H1 (cell line): ENCODE measurements at regions not wholly inside any gene's neighbourhood (a gene's known extent, or its start where the extent isn't known, plus 50 kb on each side); places are given as distances from the start of the nearest gene placed in this dataset.

ENCODE experiments used
- CTCF ChIP-seq, 3 experiments: IDR thresholded peaks; 1 replicate in 2 of 3; 2 replicates in 1 of 3; pipeline versions ENCODE4 v1.5.1 to v1.6.1; 2011; ENCODE audit warnings: low read length in 3 of 3, mild to moderate bottlenecking in 3 of 3, inconsistent platforms in 2 of 3, low read depth in 1 of 3, moderate library complexity in 1 of 3; ENCODE audit not compliant: insufficient read depth in 1 of 3; ENCODE audit errors: control extremely low read depth in 1 of 3
- FOSL1 ChIP-seq: IDR thresholded peaks from 2 replicates; pipeline ENCODE4 v1.6.1; 2011; ENCODE audit warnings: mild to moderate bottlenecking, low read depth, low read length, moderate library complexity; ENCODE audit not compliant: insufficient read depth
- MAFK ChIP-seq: IDR thresholded peaks from 2 replicates; pipeline ENCODE4 v1.6.1; 2012; ENCODE audit warnings: low read depth, mild to moderate bottlenecking, improper control_type of control experiment, low read length
- SP4 ChIP-seq: IDR thresholded peaks from 2 replicates; pipeline ENCODE4 v1.6.1; 2012; ENCODE audit warnings: low read length, inconsistent platforms

DNA sequence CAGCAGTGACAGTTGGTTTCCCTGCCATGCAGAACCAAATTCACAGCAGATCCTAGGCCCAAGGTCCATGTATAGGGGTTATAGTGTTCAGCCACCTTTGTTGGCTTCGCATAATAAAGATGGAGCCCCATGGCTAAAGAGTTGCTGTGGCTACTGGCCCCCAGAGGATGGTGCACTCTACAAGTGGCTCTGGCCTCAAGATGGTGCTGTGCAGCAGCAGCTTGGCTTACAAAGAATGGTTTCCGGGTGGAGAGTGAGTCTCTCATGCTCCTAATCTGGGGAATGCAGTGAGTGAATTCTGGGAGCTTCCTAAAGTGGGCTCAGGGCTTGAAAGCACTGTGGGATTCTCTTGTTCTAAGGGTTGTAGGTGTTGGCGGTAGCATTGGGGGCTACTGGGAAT lies 1199.7 kb downstream of the CNTNAP5 start (continued):
- peak; percentile 47 to 63 (median 55) for TF ChIP-seq CTCF (IDR thresholded peaks at IDR 0.05; ENCODE audit: control extremely low read depth in 1 of 3, insufficient read depth in 1 of 3, low read depth in 1 of 3, low read length in 3 of 3)
- no peak for TF ChIP-seq MAFK
- TF ChIP-seq FOSL1 = no peak
- TF ChIP-seq SP4 = no peak
